Heart left ventricle (tissue), 13 donors: ENCODE measurements at regions not wholly inside any gene's neighbourhood (a gene's known extent, or its start where the extent isn't known, plus 50 kb on each side); places are given as distances from the start of the nearest gene placed in this dataset.

Experiments
- POLR2A ChIP-seq, 2 donors: fragments of 450-650 bp; IDR thresholded peaks; one replicate each; pipeline ENCODE4 v1.6.1; 2017; ENCODE audit warnings: antibody characterized with exemption in 2 of 2, mild to moderate bottlenecking in 2 of 2, moderate library complexity in 2 of 2
- TF ChIP-seq, protein P1 (sequence below), 12 donors: fragments of 200-600 bp; sonication (generic) in 4 of 12; IDR thresholded peaks; one replicate each; pipeline versions ENCODE4 v1.5.0 to v1.8.0; 2018 to 2022; ENCODE audit warnings: antibody characterized with exemption in 12 of 12, mild to moderate bottlenecking in 5 of 12
- donor health status: ischemic (EF 13 %, LVEDD 7.1; RV severe dilation, severe dysfunction).
- donor health status: DM: no; HTN: yes; CAD: no.
- donor health status: DM: no; HTN: no; CAD: no.
- donor health status: ischemic (EF 25% LVEDD 6.9; RV normal size, moderate dysfunction).
- donor health status: ischemic (EF 25% LVEDD 5.7; RV mildly dilated, moderate dysfunction).
- donor health status: ischemic (EF 35%, LVEDD 5.7; RV mildly dilated, moderate dysfunction).
- donor health status: nonischemic (EF 11% LVEDD 7.7; RV severe dilation, severe dysfunction).
- donor health status: DM: yes; HTN: yes; CAD: no.
- donor health status: PGD.
- donor health status: ischemic (EF 29% LVEDD 5.4; RV normal size, mild dysfunction).
- donor health status: nonischemic (EF 23%, LVEDD 6.1; RV moderate dilation, normal function).

DNA sequence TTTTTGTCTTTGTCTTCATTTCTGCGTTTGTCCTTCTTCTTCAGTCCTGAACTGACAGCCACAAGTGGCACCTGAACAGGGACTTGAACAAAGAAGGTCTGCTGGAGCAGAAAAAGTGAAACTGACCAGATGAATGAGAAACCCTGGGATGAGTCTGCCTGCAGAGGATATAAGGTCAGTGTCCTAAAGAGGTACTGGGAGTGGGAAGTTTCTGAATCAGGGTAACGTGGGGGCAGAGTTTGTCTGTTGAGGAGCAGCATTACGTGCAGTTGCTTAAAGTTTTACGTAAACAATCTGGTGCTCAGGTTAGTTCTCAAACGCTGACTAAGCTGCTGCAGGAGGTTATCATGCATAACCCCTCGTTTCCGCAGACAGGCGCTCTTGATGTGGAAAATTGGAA lies 2057.6 kb downstream of the TP53TG3F start:
- TF ChIP-seq, protein P1, sequence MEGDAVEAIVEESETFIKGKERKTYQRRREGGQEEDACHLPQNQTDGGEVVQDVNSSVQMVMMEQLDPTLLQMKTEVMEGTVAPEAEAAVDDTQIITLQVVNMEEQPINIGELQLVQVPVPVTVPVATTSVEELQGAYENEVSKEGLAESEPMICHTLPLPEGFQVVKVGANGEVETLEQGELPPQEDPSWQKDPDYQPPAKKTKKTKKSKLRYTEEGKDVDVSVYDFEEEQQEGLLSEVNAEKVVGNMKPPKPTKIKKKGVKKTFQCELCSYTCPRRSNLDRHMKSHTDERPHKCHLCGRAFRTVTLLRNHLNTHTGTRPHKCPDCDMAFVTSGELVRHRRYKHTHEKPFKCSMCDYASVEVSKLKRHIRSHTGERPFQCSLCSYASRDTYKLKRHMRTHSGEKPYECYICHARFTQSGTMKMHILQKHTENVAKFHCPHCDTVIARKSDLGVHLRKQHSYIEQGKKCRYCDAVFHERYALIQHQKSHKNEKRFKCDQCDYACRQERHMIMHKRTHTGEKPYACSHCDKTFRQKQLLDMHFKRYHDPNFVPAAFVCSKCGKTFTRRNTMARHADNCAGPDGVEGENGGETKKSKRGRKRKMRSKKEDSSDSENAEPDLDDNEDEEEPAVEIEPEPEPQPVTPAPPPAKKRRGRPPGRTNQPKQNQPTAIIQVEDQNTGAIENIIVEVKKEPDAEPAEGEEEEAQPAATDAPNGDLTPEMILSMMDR (IDR thresholded peaks at IDR 0.05), result no peak
- no peak for TF ChIP-seq POLR2A (IDR thresholded peaks at IDR 0.05)
